NCI-H1436 treated with DMSO at 0.1 percent for 48 hours (cell line): ENCODE measurements at regions not wholly inside any gene's neighbourhood (a gene's known extent, or its start where the extent isn't known, plus 50 kb on each side); places are given as distances from the start of the nearest gene placed in this dataset.
A peak's percentile ranks its signal among the peaks of the same experiment; 100 is the strongest.

Source experiments
- DNase-seq: peaks from one replicate; lab custom pipeline; 2025; lab: John Stamatoyannopoulos, UW

DNA sequence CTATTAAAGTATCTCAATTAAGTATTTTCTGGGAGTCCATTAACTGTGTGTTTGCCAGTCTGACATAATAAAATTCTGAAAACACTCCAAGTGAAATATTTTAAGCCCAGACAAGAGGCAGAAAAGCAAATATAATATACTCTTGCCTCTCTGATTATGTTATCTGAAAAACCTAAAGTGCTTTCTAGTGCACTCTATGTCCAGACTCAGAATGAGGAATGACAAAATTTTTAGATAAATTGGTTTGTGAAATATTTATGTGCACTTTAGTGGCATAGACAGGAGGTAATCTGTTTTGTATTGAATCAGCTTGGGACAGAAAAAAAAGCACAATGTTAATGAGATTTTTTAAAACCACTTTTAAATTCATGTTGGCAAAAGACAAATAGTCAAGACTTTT, 508.2 kb upstream of the SUCLG2 start:
- peak; percentile 89 for DNase-seq

DNA sequence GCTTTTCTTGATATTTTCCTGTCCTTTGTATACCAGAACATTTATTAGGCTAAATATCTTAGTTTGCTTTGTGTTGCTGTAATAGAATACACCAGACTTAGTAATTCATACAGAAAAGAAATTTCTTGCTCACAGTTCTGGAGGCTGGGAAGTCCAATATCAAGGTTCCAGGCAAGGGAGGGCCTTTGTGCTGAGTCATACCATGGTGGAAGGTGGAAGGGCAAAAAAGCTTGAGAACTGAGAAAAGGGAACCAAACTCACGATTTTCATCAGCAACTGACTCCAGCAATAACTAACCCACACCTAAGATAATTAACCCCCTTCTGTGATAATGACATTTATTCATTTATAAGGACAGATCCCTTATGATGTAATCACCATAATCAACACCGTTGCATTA, 496.9 kb upstream of the SUCLG2 start:
- DNase-seq = no peak

DNA sequence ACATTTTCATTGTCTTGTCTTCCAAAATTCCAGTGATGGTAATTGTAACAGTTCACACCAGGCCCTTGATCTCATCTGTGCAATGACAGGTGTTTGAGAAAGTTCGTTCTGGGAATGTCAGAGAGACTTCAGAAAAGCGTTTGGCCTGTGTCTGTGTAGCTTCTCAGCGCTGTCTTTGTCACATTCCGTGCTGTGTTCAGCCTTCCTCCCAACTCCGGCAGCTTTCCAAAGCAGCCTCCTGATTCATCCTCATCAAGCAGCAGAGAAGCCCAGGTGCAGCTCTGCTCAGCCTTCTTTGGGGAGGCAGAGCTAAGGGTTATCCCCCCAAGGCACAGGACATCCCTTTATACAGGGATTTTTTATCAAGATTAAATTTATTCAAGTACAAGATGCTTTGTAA, 494.0 kb upstream of the SUCLG2 start:
- no peak for DNase-seq

DNA sequence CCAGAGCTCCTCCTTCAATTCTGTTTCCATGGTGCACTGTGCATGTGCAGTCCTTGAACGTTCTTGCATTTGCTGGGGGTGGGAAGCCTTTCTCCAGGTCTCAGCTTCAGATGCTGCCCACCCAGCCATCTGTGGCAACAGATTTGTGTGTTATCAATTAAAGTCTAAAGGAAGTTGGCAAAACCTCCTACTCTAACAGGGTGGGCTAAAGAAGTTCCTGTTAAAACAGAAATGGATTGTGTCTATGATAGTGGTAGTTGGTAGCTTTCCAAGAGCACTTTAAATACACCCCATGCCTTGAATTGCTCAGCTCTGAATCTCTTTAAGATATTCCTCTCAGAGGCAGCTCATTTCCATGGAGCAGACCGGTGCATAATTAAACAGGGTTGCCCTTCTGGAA, 488.0 kb upstream of the SUCLG2 start:
- DNase-seq = no peak

DNA sequence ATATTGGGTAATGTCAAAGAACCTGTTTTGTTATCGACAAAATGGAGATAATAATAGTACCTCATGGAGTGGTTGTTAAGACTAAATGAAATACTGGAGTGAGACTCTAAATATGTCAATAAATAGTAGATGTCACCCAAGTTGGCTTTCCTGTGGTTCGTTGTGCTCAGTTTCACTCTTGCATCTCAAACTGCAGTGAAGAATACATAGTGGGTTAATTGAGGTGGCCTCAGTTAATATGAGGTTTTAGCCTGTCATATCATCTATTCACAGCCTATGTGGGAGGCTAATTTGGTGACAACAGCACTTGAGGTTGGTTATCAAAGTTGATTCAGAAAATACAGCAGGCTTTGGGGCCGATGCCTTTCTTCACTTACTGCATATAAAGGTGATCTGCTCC, 485.5 kb upstream of the SUCLG2 start:
- DNase-seq = no peak

DNA sequence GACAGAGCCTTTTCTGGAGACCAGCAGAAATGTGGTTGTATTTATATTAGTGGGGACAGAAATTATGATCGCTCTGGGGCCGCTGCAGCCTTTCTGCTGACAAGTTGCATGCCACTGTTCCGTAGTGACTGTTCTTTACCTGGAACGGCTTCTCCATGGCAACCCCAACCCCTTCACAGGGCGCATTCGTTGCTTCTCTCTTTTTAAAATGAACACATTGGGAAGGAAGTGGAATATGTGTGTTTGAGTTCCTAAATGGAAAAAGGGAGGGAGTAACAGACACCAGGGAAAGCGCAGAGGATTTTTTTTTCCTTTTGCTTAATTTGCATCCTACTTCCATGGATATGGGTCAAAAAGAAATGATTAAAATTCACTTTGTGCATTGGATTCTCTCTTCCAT, 482.0 kb upstream of the SUCLG2 start:
- no peak for DNase-seq

DNA sequence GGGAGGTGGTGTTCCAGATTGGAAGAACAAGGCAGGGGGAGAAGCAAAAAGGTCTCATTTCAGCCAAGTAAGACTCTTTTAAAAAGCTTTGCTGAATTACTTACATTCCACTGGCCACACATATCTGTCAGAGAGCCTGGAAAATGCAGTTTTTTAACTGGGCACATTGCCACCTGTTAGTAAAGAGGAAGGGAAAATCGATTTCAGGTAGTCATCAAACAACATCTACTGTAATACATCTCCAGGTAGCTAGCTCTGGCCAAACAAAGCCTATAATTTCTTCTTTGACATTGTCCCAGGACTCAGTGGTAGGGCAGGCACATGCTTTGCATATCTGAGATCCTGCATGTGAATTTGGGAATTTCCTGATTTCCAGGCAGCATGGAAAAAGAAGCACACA, 480.7 kb upstream of the SUCLG2 start:
- DNase-seq = no peak

DNA sequence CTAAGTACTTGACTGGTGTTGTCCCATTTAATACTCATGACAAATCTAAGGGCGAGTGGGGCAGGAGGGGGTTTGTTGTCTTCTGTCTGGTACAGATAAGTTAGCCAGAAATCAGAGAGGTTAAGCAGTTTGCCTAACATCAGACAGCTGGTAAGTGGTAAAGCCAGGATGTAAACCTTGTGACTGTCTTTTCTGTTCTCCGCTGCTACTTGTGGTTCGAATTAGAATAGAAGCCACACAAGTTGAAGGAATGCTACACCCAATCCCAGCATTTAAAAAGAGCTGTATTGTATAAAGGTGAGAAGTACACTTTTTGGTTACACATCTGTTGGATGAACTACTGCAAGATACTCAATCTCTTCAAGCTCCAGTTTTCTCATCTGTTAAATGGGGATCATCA, 474.7 kb upstream of the SUCLG2 start:
- no peak for DNase-seq

DNA sequence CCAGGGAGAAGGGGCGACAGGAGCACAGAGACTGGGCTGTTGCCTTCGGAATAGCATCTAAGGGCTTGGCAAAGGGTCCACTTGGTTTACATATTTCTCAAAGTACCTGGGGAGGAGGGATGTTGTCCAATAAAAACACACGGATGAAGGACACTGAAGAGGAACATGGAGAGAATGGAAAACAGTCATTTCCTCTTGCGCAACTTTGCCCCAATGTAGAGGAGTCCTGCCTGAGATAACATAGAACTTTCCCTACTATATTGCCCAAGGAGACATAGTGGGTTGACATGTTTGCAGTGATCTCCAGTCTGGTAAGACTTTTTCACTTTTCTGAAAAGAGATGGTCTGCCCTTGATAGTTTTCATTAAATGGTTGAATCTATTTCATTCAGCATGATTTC, 468.8 kb upstream of the SUCLG2 start:
- no peak for DNase-seq

DNA sequence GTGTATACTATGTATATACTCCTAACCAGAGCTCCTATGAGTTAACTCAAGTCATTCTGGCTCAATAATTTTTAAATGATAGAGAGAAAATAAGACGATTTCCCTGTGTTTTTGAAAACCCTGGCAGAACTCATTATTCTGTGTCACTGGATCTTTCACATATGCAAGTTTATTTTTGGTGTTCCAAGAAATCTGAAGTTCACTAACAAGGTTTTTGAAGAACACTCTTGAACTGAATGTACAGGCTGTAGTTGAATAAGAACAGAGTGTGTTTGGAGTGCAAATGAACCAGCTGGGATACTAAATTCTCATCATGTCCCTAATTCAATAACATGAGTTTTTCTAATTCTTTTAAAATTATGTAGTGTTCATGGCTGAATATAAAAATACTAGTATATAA, 466.9 kb upstream of the SUCLG2 start:
- DNase-seq = no peak

DNA sequence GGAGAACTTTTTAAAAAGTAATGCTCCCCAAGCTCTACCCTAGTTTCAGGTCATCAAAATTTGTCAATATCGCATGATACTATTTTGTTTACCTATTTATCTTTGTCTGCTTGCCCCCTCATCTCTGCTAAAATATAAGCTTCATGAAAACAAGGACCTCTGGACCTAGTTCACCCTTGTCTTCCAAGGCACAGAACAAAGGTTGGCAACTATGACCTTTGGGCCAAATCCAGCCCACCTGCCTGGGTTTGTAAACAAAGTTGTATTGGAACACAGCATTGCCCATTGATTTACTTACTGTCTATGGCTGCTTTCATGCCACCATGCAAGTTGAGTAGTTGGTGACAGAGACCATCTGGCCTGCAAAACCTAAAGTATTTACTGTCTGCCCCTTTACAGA, 462.2 kb upstream of the SUCLG2 start:
- no peak for DNase-seq

DNA sequence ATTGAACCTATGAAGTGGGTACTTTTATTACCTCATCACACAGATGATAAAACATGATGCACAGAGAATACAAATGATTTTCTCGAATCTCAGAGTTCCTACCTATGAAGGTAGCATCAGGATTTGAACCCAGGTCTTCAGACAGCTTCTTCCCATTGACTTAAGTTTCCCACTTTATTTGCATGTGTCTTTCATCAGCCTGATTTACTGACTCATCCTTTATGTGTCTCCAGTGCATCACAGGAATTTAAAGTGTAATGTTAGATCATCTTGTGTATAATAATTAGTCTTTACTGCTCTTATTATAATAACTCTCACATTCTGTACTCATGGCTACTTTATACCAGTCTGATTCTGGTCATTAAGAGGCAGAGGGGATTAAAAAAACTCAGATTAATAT, 449.4 kb upstream of the SUCLG2 start:
- no peak for DNase-seq

DNA sequence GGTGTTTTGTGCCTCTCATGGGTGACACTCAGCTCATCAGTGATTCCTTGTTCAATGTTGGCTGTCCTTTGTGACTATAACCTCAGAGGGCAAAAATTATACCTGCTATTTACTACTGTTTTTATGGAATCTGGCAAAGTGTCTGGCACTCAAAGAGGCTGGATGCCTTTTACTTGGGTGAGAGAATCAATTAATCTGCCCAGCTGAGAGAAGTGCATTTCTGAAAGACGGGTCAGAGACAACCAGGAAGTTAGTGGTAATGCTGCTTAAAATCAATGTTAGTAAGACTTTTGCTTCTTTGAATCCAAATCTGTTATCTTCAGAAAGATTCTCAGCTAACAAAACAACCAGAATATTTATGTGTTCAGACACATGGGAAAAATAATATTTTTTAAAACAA, 436.2 kb upstream of the SUCLG2 start:
- DNase-seq = no peak

DNA sequence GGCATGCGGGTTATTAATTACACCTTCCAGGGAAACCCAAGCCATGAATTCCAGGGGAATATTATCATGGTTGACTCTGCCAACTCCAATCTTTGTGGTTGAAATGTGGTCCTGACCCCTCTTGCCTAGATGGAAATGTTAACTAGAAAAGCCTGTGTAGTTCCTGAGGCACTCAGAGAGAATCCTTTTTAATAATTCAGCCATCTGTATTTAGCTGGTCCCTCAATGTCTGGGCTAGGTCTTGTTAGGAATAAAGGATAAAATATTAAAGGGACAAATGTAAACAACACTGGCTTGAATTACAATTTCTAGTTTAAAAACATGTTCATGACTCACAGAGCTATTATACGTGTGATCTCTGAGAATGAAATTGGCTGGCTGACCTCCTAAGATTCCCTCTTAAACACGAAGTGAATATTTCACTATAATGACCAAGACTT, 435.2 kb upstream of the SUCLG2 start:
- DNase-seq = no peak

DNA sequence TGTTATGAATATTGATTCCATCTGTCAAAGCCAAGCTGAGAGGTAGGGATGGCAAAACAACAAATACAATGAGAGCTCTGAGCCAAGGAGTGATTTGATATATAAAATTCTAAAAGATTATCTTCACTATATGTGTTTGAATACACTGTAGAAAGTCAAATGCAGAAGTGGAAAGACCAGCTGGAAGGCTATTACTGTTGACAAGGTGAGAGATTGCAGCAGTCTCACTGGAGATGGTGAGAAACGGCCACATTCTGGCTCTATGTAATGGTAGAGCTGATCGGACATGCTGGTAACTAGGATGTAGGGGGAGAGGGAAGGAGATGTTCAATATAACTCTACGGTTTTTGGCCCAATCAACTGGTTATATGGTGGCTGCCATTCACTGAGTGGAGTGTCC, 434.2 kb upstream of the SUCLG2 start:
- no peak for DNase-seq

DNA sequence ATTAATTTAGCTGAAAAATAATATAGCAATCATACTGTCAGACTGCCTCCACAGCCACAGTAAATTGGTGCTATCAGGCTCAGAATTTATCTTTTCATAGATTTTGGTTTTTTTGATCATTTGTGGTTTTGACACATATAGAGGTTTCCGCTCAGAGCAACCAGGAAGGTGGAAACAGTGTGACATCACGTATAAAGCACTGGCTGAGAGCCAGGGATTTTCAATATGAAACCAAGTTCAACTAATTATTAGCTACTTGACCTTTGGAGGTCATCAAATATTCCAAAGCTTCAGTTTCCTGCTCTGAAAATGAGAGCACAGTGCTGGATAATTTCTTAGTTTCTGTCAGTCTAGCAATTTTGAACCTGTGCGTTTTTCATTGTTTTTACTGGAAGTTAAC, 433.8 kb upstream of the SUCLG2 start:
- DNase-seq = no peak

DNA sequence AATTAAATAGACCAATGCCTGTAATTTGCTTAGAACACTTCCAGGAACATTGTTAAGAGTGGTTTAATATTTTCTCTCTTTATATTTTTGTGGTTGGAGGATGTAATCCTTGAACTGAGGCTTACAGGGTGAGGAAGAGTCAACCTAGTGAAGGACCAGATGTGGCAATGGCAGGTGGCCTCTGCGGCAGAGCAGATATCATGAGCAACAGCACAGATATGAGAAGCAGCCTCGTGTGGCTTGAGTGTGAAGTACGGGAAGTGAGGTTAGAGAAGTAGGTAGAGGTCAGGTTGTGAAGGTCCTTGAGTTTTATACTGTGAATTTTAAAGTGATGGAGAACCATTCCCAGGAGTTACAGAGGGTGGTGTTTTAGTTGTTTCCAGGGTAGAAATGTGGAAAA, 417.6 kb upstream of the SUCLG2 start:
- DNase-seq = no peak

DNA sequence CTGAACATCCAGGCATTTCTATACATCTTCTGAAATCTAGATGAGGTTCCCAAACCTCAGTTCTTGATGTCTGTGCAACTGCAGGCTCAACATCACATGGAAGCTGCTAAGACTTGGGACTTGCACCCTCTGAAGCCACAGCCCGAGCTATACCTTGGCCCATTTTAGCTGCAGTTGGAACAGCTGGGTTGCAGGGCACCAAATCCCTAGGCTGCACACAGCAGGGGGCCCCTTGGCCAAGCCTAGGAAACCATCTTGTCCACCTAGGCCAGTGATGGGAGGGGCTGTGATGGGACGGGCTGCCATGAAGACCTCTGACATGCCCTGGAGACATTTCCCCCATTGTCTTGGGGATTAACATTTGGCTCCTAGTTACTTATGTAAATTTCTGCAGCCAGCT, 415.8 kb upstream of the SUCLG2 start:
- no peak for DNase-seq

DNA sequence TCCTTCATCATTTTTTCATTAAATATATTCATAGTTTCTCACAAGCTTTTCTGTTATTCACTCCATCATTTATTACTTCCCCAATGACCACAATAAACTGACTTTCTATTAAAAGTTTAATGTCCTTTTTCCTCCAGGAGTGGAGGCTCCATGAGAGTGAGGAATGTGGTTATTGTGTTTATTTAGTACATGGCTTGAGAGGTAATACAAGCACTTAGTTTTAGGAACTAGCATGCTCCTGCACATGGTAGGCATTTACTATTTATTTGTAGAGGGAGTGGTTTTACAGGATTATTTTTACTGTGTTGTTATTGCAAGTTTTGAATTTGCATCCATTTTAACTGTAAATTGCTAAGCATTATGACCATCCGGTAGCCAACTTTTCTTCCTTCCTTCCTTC, 412.9 kb upstream of the SUCLG2 start:
- DNase-seq = no peak

DNA sequence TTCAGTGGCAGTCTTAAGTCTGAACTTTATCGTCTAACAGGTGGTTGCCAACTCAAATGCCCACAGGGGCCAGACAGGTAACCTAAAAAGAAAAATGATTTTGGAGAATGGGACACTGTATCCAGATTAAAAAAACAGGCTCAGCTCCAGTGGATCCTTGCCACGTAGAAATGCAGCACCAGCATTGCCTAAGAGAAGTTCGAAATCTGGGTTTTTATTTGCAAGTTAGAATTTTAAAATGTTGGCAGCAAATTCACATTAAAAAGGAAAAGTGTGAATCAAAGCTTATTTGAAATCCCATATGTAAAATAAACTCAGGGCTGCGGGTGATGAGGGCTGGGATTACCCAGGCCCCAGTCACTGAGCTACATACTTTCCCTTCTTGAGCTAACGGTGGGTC, 408.5 kb upstream of the SUCLG2 start:
- DNase-seq = no peak

DNA sequence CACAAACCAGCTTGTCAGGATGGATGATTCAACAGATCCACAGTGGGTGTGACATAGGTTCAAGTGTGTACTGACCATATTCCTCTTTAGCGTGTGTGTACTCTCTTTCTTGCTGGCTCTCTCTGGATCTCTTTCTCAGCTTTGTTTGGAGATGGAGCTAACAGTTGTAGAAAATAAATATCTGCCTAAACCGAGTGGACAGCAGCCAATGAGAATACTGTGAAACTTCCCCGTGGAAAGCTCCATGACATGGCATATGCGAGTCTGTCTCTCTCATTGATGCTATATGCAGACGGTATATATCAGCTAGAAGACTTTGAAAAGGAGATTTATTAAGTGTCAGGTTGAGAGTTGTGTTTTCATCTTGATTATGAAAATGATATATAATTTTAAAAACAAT, 406.5 kb upstream of the SUCLG2 start:
- DNase-seq = no peak

DNA sequence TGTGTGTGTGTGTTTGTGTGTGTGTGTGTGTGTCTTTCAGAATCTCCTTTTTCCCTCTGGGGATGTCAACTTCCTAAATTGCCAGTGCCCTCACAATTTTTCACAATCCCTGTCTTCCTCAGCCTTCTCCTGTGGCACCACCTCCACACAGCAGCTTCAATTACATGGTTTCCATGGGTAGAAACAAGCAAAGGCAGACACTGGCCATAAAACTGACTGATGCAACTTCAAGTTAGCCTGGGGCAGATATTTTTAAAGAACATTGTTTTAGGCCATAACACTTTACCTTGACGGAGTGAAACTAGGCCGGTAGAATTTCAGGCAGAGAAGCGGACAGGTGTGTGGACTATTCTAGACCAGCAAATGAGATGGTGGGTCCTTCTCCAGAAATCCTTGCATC, 405.8 kb upstream of the SUCLG2 start:
- DNase-seq = no peak

DNA sequence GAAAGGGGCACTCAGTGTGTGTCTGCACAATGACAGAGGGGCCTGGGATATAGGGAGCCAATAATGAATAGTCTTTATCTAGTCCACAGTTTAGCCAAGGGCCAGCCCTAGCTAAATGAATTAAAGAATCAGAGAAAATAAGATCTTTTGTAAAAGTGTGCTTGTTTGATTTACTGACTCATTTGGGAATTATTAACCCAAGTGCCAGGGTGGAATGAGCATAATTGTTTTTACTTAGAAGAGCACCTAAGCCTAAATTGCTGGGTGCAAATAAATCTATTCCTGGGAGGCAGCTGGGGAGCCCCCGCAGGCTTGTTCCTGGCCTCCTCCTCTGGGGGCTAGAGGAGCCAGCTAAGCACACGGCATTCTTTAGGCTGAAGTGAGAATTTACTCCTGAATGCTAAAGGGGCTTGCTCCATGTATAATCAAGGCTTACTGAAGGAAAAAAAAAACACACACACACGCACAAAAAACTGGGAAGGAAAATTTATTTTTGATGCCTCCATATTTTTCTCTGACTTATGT, 405.3 kb upstream of the SUCLG2 start:
- DNase-seq = no peak

DNA sequence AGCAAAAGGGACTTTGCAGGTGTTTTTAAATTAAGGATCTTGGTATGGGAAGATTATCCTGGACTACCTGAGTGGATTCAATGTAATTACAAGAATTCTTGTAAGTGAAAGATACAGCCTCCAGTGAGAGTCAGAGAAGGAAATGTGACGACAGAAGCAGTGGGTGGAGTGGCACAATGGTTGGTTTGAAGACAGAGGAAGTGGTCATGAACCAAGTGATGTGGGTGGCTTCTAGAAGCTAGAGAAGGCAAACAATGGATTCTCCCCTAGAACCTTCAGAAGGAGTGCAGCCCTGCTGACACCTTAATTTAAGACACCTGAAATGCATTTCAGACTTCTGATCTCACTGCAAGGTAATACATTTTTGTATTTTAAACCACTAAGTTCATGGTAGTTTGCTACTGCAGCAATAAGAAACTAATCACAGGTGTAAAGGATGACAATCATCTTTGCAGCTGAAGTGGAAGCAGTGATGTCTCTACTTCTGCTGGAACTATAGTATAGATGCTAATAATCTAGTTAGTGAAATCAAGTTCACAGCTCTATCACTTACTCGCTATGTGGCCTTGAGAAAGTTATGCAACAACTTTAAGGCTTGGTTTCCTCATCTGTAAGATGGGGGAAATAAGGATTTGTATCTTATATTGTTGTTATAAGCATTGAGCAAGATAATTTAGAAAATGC, 403.4 kb upstream of the SUCLG2 start:
- no peak for DNase-seq

DNA sequence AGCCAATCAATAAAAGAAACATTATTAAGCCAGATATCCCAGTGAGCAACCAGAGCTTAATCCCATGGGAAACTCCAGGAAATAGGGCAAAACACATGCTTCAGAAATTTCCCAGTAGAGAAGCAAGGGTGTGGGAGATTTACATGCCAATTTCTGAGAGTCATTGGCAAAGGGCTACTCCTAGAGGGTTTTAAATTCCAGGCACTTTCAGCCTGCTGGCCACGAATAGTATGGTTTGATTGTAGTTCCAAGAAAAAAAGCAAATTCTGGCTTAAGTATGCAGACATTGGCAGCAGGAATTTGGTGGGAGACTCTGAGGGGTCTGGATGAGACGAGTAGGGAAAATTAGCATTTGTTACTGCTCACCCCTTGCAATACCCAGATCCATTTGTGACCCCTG, 402.1 kb upstream of the SUCLG2 start:
- DNase-seq = no peak
